Activated naive CD8-positive, alpha-beta T cell treated with anti-CD3 and anti-CD28 coated beads, Interleukin-2, amount 10 ng/mL, durations not matched to agents 7 days and 5 days (primary cell): ENCODE measurements at regions not wholly inside any gene's neighbourhood (a gene's known extent, or its start where the extent isn't known, plus 50 kb on each side); places are given as distances from the start of the nearest gene placed in this dataset.

Experiments
- ATAC-seq: fragments of 150-1000 bp; cut with Tn5 transposase; one replicate; pipeline ENCODE4 v1.10.0; 2021; ENCODE audit warnings: low read depth, moderate library complexity
- POLR2A ChIA-PET: fragments of 350-600 bp; sonication (Branson Sonifier 250); formaldehyde crosslinking; loops from one replicate; lab custom pipeline; 2021; ENCODE audit warnings: antibody characterized with exemption; lab: Charles Lee
- DNase-seq: peaks from one replicate; pipeline ENCODE4 v3.0.0; 2021
- H3K27ac Mint-ChIP-seq: one replicate; pipeline ENCODE4 v1.8.0; 2022; ENCODE audit warnings: mild to moderate bottlenecking, mixed read lengths
- H3K27me3 Mint-ChIP-seq: one replicate; pipeline ENCODE4 v1.8.0; 2022; ENCODE audit warnings: mild to moderate bottlenecking, moderate library complexity, mixed read lengths
- H3K36me3 Mint-ChIP-seq: one replicate; pipeline ENCODE4 v1.8.0; 2021; ENCODE audit warnings: mild to moderate bottlenecking, mixed read lengths
- H3K4me1 Mint-ChIP-seq: one replicate; pipeline ENCODE4 v1.8.0; 2021; ENCODE audit warnings: mixed read lengths
- H3K4me3 Mint-ChIP-seq: one replicate; pipeline ENCODE4 v1.8.0; 2022; ENCODE audit warnings: mild to moderate bottlenecking, moderate library complexity, mixed read lengths
- H3K9me3 Mint-ChIP-seq: one replicate; pipeline ENCODE4 v1.8.0; 2021; ENCODE audit warnings: mixed read lengths

DNA sequence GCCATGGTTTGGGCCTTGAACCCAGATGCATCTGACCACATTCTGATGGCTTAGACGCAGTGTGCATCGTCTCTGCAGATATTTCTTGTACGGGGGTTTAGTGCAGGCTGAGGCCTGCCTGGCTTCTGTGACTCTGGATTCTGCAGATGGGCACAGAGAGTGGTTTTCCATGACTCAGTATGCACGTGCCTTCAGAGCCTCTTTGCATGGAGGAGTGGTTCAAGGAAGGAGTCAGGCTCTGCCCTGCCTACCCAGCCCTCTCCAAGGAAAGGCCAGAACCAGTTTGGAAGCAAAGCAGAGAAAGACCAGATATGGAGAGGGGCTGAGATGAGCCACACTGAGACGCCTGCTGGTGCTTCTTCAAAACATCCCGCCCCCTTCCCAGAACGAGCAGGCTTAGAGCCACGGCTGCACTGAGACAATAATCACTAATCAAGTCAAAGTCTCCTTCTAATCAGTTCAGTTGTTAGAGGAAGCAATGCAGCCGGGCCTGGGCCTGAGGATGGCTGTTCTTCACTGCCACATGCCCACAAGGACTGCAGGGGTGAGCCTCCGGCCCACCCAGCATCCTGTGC lies 308.9 kb downstream of the NXPE2 start:
- Mint-ChIP-seq H3K27ac (no peak overlapping the region), H3K9me3 (no peaks in the 10 kb centered on the region), H3K27me3 (no peaks in the 10 kb centered on the region), H3K36me3 (no peaks in the 10 kb centered on the region), H3K4me3 (no peak overlapping the region), H3K4me1 (no peaks in the 10 kb centered on the region)
- DNase-seq: no peak
- no peak for ATAC-seq
- POLR2A ChIA-PET: no interaction called here

DNA sequence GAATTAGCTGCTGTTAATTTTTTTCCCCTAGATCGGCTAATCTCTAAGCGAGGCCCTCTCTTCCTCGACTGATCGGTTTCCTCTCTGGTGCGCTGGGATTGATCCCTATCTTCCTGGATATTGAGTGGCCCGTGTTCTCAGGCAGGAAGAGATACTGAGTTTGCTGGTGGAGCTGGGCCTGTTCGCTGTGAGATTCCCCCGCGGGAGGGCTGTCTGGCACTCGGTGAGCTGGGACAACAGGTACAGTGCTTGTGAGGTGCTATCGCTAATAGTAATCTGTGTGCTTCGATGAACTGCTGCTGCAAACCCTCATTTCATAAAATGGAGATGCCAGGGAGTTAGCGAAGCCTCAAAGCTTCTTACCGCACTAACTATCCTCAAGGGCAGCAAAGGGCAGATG lies 310.3 kb downstream of the NXPE2 start:
- Mint-ChIP-seq H3K4me1 (no peaks in the 10 kb centered on the region), H3K36me3 (no peaks in the 10 kb centered on the region), H3K4me3 (no peak overlapping the region), H3K27me3 (no peaks in the 10 kb centered on the region), H3K9me3 (no peaks in the 10 kb centered on the region), H3K27ac (no peak overlapping the region)
- DNase-seq: no peak
- POLR2A ChIA-PET: no interaction called here
- no peak for ATAC-seq

DNA sequence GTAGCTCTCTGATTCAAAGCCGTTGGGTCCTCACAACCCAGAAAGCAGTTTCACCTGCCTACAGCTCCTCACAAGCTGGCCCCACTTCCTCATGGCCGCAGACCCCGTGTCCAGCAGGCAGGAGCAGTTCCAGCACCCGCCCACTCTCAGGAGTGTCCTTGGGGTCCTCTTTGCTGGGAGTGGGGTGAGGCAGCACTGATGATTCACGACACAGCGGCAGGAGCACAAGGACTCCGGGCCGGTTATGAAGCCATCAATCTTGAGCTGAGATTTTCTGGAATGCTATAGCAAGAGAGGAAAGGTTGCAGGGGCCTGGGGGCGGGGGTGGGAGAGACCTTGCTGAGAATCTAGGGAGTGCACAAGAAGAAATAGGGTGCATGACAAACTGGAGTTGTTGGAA lies 311.2 kb downstream of the NXPE2 start:
- no peak overlapping the region for H3K27ac Mint-ChIP-seq
- DNase-seq (no peak), ATAC-seq (no peak)
- no peaks in the 10 kb centered on the region for H3K27me3 Mint-ChIP-seq
- no peaks in the 10 kb centered on the region for H3K9me3 Mint-ChIP-seq
- POLR2A ChIA-PET: no interaction called here
- no peaks in the 10 kb centered on the region for H3K36me3 Mint-ChIP-seq
- no peak overlapping the region for H3K4me3 Mint-ChIP-seq
- H3K4me1 Mint-ChIP-seq: no peaks in the 10 kb centered on the region

DNA sequence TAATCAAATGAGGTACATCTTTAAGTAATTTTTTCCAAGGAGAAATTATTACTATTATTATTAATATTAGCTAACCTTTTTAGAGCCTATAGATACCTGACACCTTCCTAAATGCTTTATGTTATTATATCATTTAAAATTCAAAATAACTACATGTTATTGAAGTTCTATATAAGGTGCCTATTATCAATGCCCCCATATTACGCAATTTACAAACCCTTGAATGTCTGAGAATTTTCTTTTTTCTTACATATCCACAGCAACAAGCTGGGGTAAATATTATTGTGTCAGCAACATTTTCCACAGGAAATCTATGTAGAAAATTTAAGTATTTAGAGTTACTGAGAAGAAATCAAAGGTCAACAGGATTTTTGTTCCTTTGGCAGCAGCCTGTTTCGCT lies 327.3 kb downstream of the NXPE2 start:
- H3K4me1 Mint-ChIP-seq: no peaks in the 10 kb centered on the region
- no peaks in the 10 kb centered on the region for H3K36me3 Mint-ChIP-seq
- no peak overlapping the region for H3K27ac Mint-ChIP-seq
- no peaks in the 10 kb centered on the region for H3K27me3 Mint-ChIP-seq
- no peak for ATAC-seq
- H3K9me3 Mint-ChIP-seq: no peaks in the 10 kb centered on the region
- no peak overlapping the region for H3K4me3 Mint-ChIP-seq
- DNase-seq: no peak
- POLR2A ChIA-PET: no interaction called here

DNA sequence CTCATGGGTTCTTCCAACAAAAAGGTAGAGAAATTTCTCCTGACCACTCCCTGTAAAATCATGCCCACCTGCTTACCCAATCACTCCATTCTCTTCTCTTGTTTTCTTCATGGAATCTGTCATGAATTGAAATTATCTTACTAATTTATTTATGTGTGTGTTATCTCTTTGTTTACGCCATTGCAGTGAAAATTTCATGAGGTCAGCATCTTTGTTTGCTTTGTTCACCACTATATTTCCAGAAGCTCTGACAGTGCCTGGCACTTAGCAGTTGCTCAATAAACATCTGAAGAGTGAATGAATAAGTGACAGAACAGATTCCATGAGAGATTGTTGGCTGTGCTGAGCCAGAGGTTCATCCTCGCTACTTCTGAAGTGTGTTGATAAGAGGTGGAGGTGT lies 329.5 kb downstream of the NXPE2 start:
- DNase-seq (no peak), ATAC-seq (no peak)
- Mint-ChIP-seq H3K27ac (no peak overlapping the region), H3K36me3 (no peaks in the 10 kb centered on the region), H3K4me3 (no peak overlapping the region), H3K9me3 (no peaks in the 10 kb centered on the region), H3K4me1 (no peaks in the 10 kb centered on the region), H3K27me3 (no peaks in the 10 kb centered on the region)
- POLR2A ChIA-PET: no interaction called here

- ATAC-seq: no peak
- Mint-ChIP-seq H3K36me3 (no peaks in the 10 kb centered on the region), H3K4me3 (no peak overlapping the region), H3K27ac (no peak overlapping the region), H3K27me3 (no peaks in the 10 kb centered on the region), H3K4me1 (no peaks in the 10 kb centered on the region), H3K9me3 (no peaks in the 10 kb centered on the region)
- no peak for DNase-seq
- POLR2A ChIA-PET: no interaction called here
These were observed 330.5 kb downstream of the NXPE2 start for GRCh38 chr11:115008799-115009198.

DNA sequence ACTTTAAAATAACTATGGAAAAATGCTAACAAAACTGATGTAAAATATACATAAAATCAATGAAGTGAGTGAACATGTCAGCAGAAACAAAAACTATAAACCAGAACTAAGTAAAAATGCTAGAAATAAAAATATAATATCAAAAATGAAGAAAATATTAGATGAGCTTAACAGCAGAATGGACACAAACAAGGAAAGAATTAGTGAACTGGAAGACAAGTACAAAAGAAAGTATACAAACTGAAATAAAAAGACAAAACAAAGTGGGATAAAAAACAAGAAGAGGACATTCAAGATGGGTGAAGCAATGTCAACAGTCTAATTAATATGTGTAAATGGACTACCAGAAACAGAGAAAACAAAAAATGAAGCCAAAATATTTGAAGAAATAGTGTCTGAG lies 339.2 kb downstream of the NXPE2 start:
- Mint-ChIP-seq H3K4me3 (no peak overlapping the region), H3K9me3 (peaks cover 6% of the 10 kb centered on the region), H3K36me3 (no peaks in the 10 kb centered on the region), H3K27ac (no peak overlapping the region), H3K4me1 (no peaks in the 10 kb centered on the region), H3K27me3 (no peaks in the 10 kb centered on the region)
- POLR2A ChIA-PET: no interaction called here
- ATAC-seq (no peak), DNase-seq (no peak)

GRCh38 chr11:115030166-115030565 lies 351.8 kb downstream of the NXPE2 start:
- POLR2A ChIA-PET: no interaction called here
- Mint-ChIP-seq H3K9me3 (peaks cover 2% of the 10 kb centered on the region), H3K4me3 (no peak overlapping the region), H3K27me3 (no peaks in the 10 kb centered on the region), H3K36me3 (no peaks in the 10 kb centered on the region), H3K4me1 (no peaks in the 10 kb centered on the region), H3K27ac (no peak overlapping the region)
- ATAC-seq (no peak), DNase-seq (no peak)

DNA sequence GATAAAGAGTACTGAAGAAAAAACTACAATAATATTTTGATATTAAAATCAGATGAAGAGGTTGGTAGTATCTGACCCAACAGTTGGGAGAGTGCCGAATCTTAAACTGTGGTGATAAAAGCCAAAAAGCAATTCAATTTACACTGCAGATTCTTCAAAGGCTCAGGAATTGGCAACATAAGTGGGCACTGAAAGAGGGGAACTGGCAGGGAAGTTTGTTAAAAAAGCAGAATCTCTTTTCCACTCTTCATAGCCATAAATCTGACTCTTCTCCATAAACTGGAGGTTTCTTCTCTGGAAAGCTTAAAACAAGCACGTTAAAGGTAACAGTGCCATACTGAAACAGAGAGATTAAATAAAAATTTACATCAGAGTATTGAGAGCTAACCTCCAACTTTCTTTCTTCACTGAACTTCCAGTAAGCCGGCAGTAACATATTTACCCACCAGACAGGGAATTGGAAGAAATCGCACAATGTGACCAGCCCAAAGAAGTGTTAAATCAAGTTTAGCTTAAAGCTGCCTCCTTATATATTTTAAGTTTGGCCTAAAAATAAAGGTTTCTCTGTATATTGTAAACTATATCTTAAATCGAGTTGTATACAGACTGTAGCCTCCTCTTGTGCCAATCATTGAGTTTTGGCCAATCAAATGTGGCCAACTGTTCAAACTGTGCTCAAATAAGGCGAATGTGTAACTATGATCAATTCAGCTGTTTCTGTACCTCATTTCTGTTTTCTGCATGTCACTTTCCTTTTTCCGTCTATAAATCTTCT lies 358.3 kb downstream of the NXPE2 start:
- no peak for DNase-seq
- POLR2A ChIA-PET: no interaction called here
- H3K9me3 Mint-ChIP-seq: no peaks in the 10 kb centered on the region
- H3K4me3 Mint-ChIP-seq: no peak overlapping the region
- no peaks in the 10 kb centered on the region for H3K36me3 Mint-ChIP-seq
- H3K4me1 Mint-ChIP-seq: no peaks in the 10 kb centered on the region
- no peak overlapping the region for H3K27ac Mint-ChIP-seq
- ATAC-seq: no peak
- peaks cover 2% of the 10 kb centered on the region for H3K27me3 Mint-ChIP-seq

DNA sequence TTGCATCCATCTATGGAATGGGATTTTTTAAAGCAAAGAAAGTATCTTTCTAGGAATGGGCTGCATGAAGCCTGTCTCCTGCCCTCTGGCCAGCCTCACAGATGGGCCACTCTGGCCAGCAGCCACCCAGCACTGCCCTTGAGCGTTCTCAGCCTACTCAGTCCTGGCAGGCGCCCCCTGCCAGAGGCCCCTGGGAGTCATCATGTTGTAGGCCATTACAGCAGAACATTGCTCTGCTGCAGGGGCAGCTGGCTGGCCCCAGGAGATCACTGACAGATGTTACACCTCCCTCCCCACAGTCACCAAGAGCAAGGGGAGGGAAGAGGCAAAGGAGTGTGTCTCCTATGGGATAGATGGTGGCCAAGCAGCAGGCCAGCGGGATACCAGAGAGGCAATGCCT lies 363.7 kb downstream of the NXPE2 start:
- H3K27me3 Mint-ChIP-seq: peaks cover 2% of the 10 kb centered on the region
- ATAC-seq: no peak
- H3K4me1 Mint-ChIP-seq: no peaks in the 10 kb centered on the region
- H3K9me3 Mint-ChIP-seq: no peaks in the 10 kb centered on the region
- POLR2A ChIA-PET: no interaction called here
- no peak overlapping the region for H3K4me3 Mint-ChIP-seq
- H3K36me3 Mint-ChIP-seq: no peaks in the 10 kb centered on the region
- DNase-seq: no peak
- no peak overlapping the region for H3K27ac Mint-ChIP-seq

- H3K36me3 Mint-ChIP-seq: no peaks in the 10 kb centered on the region
- H3K4me1 Mint-ChIP-seq: no peaks in the 10 kb centered on the region
- ATAC-seq (no peak), DNase-seq (no peak)
- POLR2A ChIA-PET: no interaction called here
- H3K9me3 Mint-ChIP-seq: no peaks in the 10 kb centered on the region
- H3K4me3 Mint-ChIP-seq: no peak overlapping the region
- H3K27ac Mint-ChIP-seq: no peak overlapping the region
- no peaks in the 10 kb centered on the region for H3K27me3 Mint-ChIP-seq
These were observed 369.3 kb downstream of the NXPE2 start for GRCh38 chr11:115047631-115048030.

DNA sequence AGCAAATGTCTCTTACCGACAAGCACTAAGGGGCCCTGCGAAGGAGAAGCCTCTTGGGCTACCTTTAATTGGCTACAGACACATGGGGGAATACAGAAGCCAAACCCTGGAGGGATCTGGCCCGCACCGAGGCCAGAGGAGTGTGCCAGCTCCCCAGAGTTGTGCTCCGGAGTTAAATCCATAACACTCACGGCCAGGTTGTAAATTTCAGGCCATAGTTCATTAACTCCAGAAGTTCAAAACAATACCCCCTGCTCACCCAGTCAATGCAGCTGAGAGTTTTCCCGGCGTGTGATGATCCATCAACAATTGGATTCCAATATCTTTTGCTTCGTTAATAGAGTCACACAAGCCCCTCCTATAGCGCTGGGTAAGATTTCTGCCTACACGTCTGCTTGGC lies 371.5 kb downstream of the NXPE2 start:
- Mint-ChIP-seq H3K9me3 (peaks cover 3% of the 10 kb centered on the region), H3K27ac (no peak overlapping the region), H3K27me3 (no peaks in the 10 kb centered on the region), H3K4me3 (no peak overlapping the region), H3K4me1 (no peaks in the 10 kb centered on the region), H3K36me3 (no peaks in the 10 kb centered on the region)
- POLR2A ChIA-PET: no interaction called here
- DNase-seq: no peak
- ATAC-seq: no peak

DNA sequence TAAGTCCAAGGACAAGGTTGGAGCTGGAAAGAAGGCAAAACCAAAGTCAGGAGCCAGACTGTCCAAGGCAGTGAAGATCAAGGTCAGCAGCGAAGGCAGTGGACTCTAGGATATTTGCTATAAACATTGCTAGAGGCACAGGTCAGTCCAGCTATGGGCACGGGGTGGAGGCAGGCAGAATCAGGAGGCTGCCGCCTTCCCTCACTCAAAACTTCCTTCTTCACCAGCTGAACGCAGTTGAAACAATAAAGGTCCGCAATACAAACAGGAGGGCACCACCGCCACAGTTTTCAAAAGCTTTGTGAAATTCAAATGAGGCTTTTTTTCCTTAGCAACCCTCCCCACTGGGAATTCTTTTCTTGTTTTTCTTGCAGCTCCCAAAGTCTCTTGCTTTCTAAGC lies 372.4 kb downstream of the NXPE2 start:
- Mint-ChIP-seq H3K4me3 (no peak overlapping the region), H3K27me3 (no peaks in the 10 kb centered on the region), H3K4me1 (no peaks in the 10 kb centered on the region), H3K27ac (no peak overlapping the region), H3K9me3 (peaks cover 3% of the 10 kb centered on the region), H3K36me3 (no peaks in the 10 kb centered on the region)
- ATAC-seq: no peak
- DNase-seq: no peak
- POLR2A ChIA-PET: no interaction called here

GRCh38 chr11:115051938-115052590 lies 373.7 kb downstream of the NXPE2 start:
- Mint-ChIP-seq H3K27ac (no peak overlapping the region), H3K4me1 (no peaks in the 10 kb centered on the region), H3K9me3 (peaks cover 11% of the 10 kb centered on the region), H3K36me3 (no peaks in the 10 kb centered on the region), H3K27me3 (no peaks in the 10 kb centered on the region), H3K4me3 (no peak overlapping the region)
- DNase-seq (no peak), ATAC-seq (no peak)
- POLR2A ChIA-PET: no interaction called here
